CD14-positive monocyte (primary cell): ENCODE measurements at regions not wholly inside any gene's neighbourhood (a gene's known extent, or its start where the extent isn't known, plus 50 kb on each side); places are given as distances from the start of the nearest gene placed in this dataset.

Experiments used
- DNase-seq, 3 donors: peaks; one replicate each; pipeline ENCODE4 v3.0.0-alpha.2; 2011 to 2022
- H2AFZ ChIP-seq: 2 replicates; pipeline ENCODE4 v1.6.0; 2012; ENCODE audit warnings: mild to moderate bottlenecking, low read depth, low read length, inconsistent platforms; ENCODE audit not compliant: insufficient read depth, poor library complexity, severe bottlenecking
- H3K27ac ChIP-seq, 2 donors: 1 replicate in 1 of 2; 2 replicates in 1 of 2; pipeline ENCODE4 v1.5.1; 2012 to 2013; ENCODE audit warnings: low read length in 2 of 2, control low read depth in 1 of 2, inconsistent platforms in 1 of 2, low read depth in 1 of 2, mild to moderate bottlenecking in 1 of 2
- H3K27me3 ChIP-seq, 2 donors: one replicate each; pipeline versions ENCODE4 v1.6.0 to v1.6.1; 2011 to 2013; ENCODE audit warnings: low read length in 2 of 2; ENCODE audit not compliant: control insufficient read depth in 2 of 2, insufficient read depth in 2 of 2
- H3K36me3 ChIP-seq, 2 donors: replicated peaks in 1 of 2; 1 replicate in 1 of 2; 2 replicates in 1 of 2; pipeline versions ENCODE4 v1.5.1 to v1.6.1; 2012 to 2013; ENCODE audit warnings: low read length in 2 of 2, control low read depth in 1 of 2, inconsistent platforms in 1 of 2, mild to moderate bottlenecking in 1 of 2; ENCODE audit not compliant: insufficient read depth in 2 of 2, control insufficient read depth in 1 of 2
- H3K4me1 ChIP-seq, 2 donors: 1 replicate in 1 of 2; 2 replicates in 1 of 2; pipeline versions ENCODE4 v1.5.1 to v1.6.1; 2012 to 2013; ENCODE audit warnings: low read length in 2 of 2, control low read depth in 1 of 2, inconsistent platforms in 1 of 2, mild to moderate bottlenecking in 1 of 2, moderate library complexity in 1 of 2; ENCODE audit not compliant: insufficient read depth in 2 of 2, control insufficient read depth in 1 of 2
- H3K4me2 ChIP-seq: replicated peaks from 2 replicates; pipeline ENCODE3; 2012; ENCODE audit warnings: low read length, moderate library complexity, mild to moderate bottlenecking; ENCODE audit not compliant: poor library complexity, severe bottlenecking; ENCODE audit errors: extremely low read depth
- H3K4me3 ChIP-seq, 3 experiments: fragments of 200-600 bp in 1 of 3; sonication (generic) in 1 of 3; replicated peaks in 1 of 3; 1 replicate in 2 of 3; 2 replicates in 1 of 3; pipeline ENCODE4 v1.5.1; 2011 to 2013; ENCODE audit warnings: low read length in 3 of 3, mild to moderate bottlenecking in 3 of 3, control low read depth in 2 of 3, low read depth in 2 of 3, inconsistent platforms in 1 of 3, moderate library complexity in 1 of 3
- H3K79me2 ChIP-seq: 2 replicates; pipeline ENCODE4 v1.6.0; 2012; ENCODE audit warnings: mild to moderate bottlenecking, control low read depth, inconsistent platforms, low read length, moderate library complexity; ENCODE audit not compliant: insufficient read depth
- H3K9ac ChIP-seq: 2 replicates; pipeline ENCODE4 v1.6.0; 2017; ENCODE audit warnings: low read length, mild to moderate bottlenecking; ENCODE audit not compliant: insufficient read depth, poor library complexity, severe bottlenecking
- H3K9me3 ChIP-seq, 2 donors: replicated peaks in 1 of 2; 1 replicate in 1 of 2; 2 replicates in 1 of 2; pipeline versions ENCODE4 v1.5.1 to v1.6.1; 2012 to 2013; ENCODE audit warnings: low read length in 2 of 2, control low read depth in 1 of 2; ENCODE audit not compliant: control insufficient read depth in 1 of 2, insufficient read depth in 1 of 2
- H4K20me1 ChIP-seq: 2 replicates; pipeline ENCODE4 v1.6.0; 2012; ENCODE audit warnings: mild to moderate bottlenecking, low read length, control low read depth, moderate library complexity; ENCODE audit not compliant: insufficient read depth
- H3K27ac Mint-ChIP-seq, 7 donors: one replicate each; pipeline ENCODE4 v1.8.0; 2020; ENCODE audit warnings: mild to moderate bottlenecking in 7 of 7, mixed read lengths in 7 of 7, moderate library complexity in 6 of 7, inconsistent platforms in 2 of 7
- H3K27me3 Mint-ChIP-seq, 3 donors: one replicate each; pipeline ENCODE4 v1.8.0; 2021 to 2022; ENCODE audit warnings: low read depth in 3 of 3, mild to moderate bottlenecking in 3 of 3, mixed read lengths in 3 of 3, moderate library complexity in 3 of 3, inconsistent platforms in 1 of 3
- H3K36me3 Mint-ChIP-seq, 2 donors: one replicate each; pipeline ENCODE4 v1.8.0; 2020; ENCODE audit warnings: mixed read lengths in 2 of 2, inconsistent platforms in 1 of 2, mild to moderate bottlenecking in 1 of 2
- H3K4me1 Mint-ChIP-seq: one replicate; pipeline ENCODE4 v1.8.0; 2020; ENCODE audit warnings: mild to moderate bottlenecking, mixed read lengths
- H3K4me3 Mint-ChIP-seq, 2 donors: one replicate each; pipeline ENCODE4 v1.8.0; 2020; ENCODE audit warnings: mild to moderate bottlenecking in 2 of 2, mixed read lengths in 2 of 2, moderate library complexity in 1 of 2
- H3K9me3 Mint-ChIP-seq, 7 donors: one replicate each; pipeline ENCODE4 v1.8.0; 2020 to 2022; ENCODE audit warnings: mixed read lengths in 7 of 7, mild to moderate bottlenecking in 6 of 7, moderate library complexity in 6 of 7, inconsistent platforms in 2 of 7
- WGBS: methylation state at CpG from one replicate; pipeline ENCODE4 v1.1.5; 2013; ENCODE audit warnings: missing lambda C conversion rate; ENCODE audit not compliant: insufficient coverage; 5-methylcytosine and 5-hydroxymethylcytosine counted together
- intact Hi-C, 2 donors: fragments of 100-400 bp; cut with micrococcal nuclease; formaldehyde crosslinking; loops; one replicate each; pipeline versions ENCODE4 v1.15.0 to v1.15.1; 2023
- TF ChIP-seq, protein P1 (sequence below): fragments of 200-600 bp; IDR thresholded peaks from one replicate; pipeline ENCODE4 v1.8.0; 2022; ENCODE audit warnings: antibody characterized with exemption, mild to moderate bottlenecking

DNA sequence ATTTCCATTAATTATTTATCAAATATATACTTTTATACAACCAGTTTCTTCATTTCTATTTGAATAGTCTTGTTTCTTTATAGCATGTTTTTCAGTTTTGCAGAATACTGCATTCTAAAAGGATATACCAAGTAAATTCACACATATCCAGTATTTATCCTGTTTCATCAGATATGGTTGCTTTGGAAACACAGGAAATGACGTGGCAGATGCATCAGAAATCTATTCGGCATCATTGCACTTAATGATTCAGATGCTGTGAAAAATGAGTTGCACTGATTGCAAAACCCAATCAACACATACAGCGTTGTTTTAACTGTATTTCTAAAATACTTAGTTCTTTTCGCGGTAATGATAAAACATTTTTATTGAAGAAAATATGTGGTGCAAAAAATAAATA is 594.9 kb downstream of the CDH26 start:
- no peak overlapping the region for H3K4me3 ChIP-seq
- H3K27me3 ChIP-seq = no peaks in the 10 kb centered on the region
- no peaks in the 10 kb centered on the region for H3K36me3 ChIP-seq
- no peak overlapping the region for H3K4me2 ChIP-seq
- Mint-ChIP-seq H3K4me3 (no peak overlapping the region), H3K9me3 (peaks cover 0 to 5% (median 0%) of the 10 kb centered on the region in 7 donors), H3K27ac (no peak overlapping the region), H3K27me3 (peaks cover 1 to 9% (median 8%) of the 10 kb centered on the region in 3 donors), H3K36me3 (no peaks in the 10 kb centered on the region), H3K4me1 (no peaks in the 10 kb centered on the region)
- intact Hi-C loops = no loop called here
- no peaks in the 10 kb centered on the region for H3K79me2 ChIP-seq
- no peaks in the 10 kb centered on the region for H4K20me1 ChIP-seq
- no peak for DNase-seq
- H2AFZ ChIP-seq = no peak overlapping the region
- no peak overlapping the region for H3K9ac ChIP-seq
- H3K4me1 ChIP-seq = no peaks in the 10 kb centered on the region
- H3K9me3 ChIP-seq = no peaks in the 10 kb centered on the region
- TF ChIP-seq, protein P1, sequence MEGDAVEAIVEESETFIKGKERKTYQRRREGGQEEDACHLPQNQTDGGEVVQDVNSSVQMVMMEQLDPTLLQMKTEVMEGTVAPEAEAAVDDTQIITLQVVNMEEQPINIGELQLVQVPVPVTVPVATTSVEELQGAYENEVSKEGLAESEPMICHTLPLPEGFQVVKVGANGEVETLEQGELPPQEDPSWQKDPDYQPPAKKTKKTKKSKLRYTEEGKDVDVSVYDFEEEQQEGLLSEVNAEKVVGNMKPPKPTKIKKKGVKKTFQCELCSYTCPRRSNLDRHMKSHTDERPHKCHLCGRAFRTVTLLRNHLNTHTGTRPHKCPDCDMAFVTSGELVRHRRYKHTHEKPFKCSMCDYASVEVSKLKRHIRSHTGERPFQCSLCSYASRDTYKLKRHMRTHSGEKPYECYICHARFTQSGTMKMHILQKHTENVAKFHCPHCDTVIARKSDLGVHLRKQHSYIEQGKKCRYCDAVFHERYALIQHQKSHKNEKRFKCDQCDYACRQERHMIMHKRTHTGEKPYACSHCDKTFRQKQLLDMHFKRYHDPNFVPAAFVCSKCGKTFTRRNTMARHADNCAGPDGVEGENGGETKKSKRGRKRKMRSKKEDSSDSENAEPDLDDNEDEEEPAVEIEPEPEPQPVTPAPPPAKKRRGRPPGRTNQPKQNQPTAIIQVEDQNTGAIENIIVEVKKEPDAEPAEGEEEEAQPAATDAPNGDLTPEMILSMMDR = no peak
- WGBS = no CpG with 5 or more reads among the region's 5 CpGs
- H3K27ac ChIP-seq = no peak overlapping the region

DNA sequence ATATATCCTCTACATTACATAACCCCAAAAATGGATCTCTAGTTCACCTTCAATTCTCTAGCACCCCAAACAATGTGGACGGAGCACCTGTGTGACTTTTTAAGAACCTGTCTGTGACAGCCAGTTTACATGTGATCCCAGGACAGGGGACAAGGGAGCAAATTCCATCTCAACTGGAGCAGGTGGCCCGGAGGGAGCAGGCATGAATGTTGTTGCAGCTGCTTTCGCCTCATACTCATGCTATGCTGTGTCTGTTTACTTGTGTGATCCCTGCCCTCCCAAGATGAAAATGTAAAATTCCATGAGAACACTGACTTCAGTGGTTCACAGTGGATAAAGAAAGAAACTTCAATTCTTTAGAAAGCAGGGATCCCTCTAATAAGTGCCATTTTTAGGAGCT is 600.3 kb downstream of the CDH26 start:
- H3K4me1 ChIP-seq = no peaks in the 10 kb centered on the region
- H2AFZ ChIP-seq = no peak overlapping the region
- 89% methylated on average over 3 of the region's 3 CpGs for WGBS
- H4K20me1 ChIP-seq = no peaks in the 10 kb centered on the region
- no peak overlapping the region for H3K27ac Mint-ChIP-seq
- peaks cover 5 to 8% (median 7%) of the 10 kb centered on the region in 3 donors for H3K27me3 Mint-ChIP-seq
- no peak for DNase-seq
- H3K4me3 Mint-ChIP-seq = no peak overlapping the region
- H3K36me3 ChIP-seq = no peaks in the 10 kb centered on the region
- no peaks in the 10 kb centered on the region for H3K79me2 ChIP-seq
- H3K27ac ChIP-seq = no peak overlapping the region
- intact Hi-C loops = no loop called here
- H3K9ac ChIP-seq = no peak overlapping the region
- no peak overlapping the region for H3K4me2 ChIP-seq
- TF ChIP-seq, protein P1 = no peak
- no peaks in the 10 kb centered on the region for H3K9me3 ChIP-seq
- peaks cover 0 to 3% (median 0%) of the 10 kb centered on the region in 7 donors for H3K9me3 Mint-ChIP-seq
- H3K4me3 ChIP-seq = no peak overlapping the region
- no peaks in the 10 kb centered on the region for H3K27me3 ChIP-seq
- H3K36me3 Mint-ChIP-seq = no peaks in the 10 kb centered on the region
- no peaks in the 10 kb centered on the region for H3K4me1 Mint-ChIP-seq
